Astrocyte (in vitro differentiated cells and primary cell): ENCODE measurements at regions not wholly inside any gene's neighbourhood (a gene's known extent, or its start where the extent isn't known, plus 50 kb on each side); places are given as distances from the start of the nearest gene placed in this dataset.

Experiments
- DNase-seq: peaks from one replicate; pipeline ENCODE4 v3.0.0-alpha.2; 2010; ENCODE audit warnings: low read depth
- FAIRE-seq: peaks from 2 replicates; lab custom pipeline; 2011; peaks lifted over from hg19 to GRCh38; lab: Jason Lieb, UNC
- H2AFZ ChIP-seq: 2 replicates; pipeline ENCODE4 v1.6.0; 2012; ENCODE audit warnings: low read depth, low read length, inconsistent platforms
- H3K27ac ChIP-seq: 2 replicates; pipeline ENCODE4 v1.5.1; 2011; ENCODE audit warnings: low read depth, low read length, inconsistent platforms
- H3K27me3 ChIP-seq: 2 replicates; pipeline ENCODE4 v1.6.0; 2011; ENCODE audit warnings: low read length, inconsistent platforms; ENCODE audit not compliant: insufficient read depth
- H3K36me3 ChIP-seq: 2 replicates; pipeline ENCODE4 v1.5.1; 2011; ENCODE audit warnings: low read length, inconsistent platforms; ENCODE audit not compliant: insufficient read depth
- H3K4me1 ChIP-seq: 2 replicates; pipeline ENCODE4 v1.5.1; 2011; ENCODE audit warnings: low read length, inconsistent platforms; ENCODE audit not compliant: insufficient read depth
- H3K4me2 ChIP-seq: 2 replicates; pipeline ENCODE4 v1.6.0; 2012; ENCODE audit warnings: low read length, inconsistent platforms
- H3K4me3 ChIP-seq: 2 replicates; pipeline ENCODE4 v1.5.1; 2011; ENCODE audit warnings: low read depth, mild to moderate bottlenecking, low read length, inconsistent platforms; ENCODE audit not compliant: insufficient read depth
- H3K79me2 ChIP-seq: 2 replicates; pipeline ENCODE4 v1.6.0; 2012; ENCODE audit warnings: mild to moderate bottlenecking, low read length, inconsistent platforms; ENCODE audit not compliant: insufficient read depth
- H3K9ac ChIP-seq: 2 replicates; pipeline ENCODE4 v1.6.0; 2012; ENCODE audit warnings: mild to moderate bottlenecking, low read length, inconsistent platforms
- H3K9me3 ChIP-seq: 2 replicates; pipeline ENCODE4 v1.5.1; 2012; ENCODE audit warnings: low read depth, mild to moderate bottlenecking, low read length, inconsistent platforms; ENCODE audit not compliant: insufficient read depth
- H4K20me1 ChIP-seq: 2 replicates; pipeline ENCODE4 v1.6.0; 2012; ENCODE audit warnings: low read length, inconsistent platforms; ENCODE audit not compliant: insufficient read depth
- H3K27ac Mint-ChIP-seq: one replicate; pipeline ENCODE4 v1.8.0; 2021; ENCODE audit warnings: mild to moderate bottlenecking, mixed read lengths; ENCODE audit not compliant: unreplicated experiment
- H3K27me3 Mint-ChIP-seq: one replicate; pipeline ENCODE4 v1.8.0; 2021; ENCODE audit warnings: low read depth, mixed read lengths; ENCODE audit not compliant: unreplicated experiment
- H3K36me3 Mint-ChIP-seq: one replicate; pipeline ENCODE4 v1.8.0; 2021; ENCODE audit warnings: low read depth, mixed read lengths; ENCODE audit not compliant: unreplicated experiment
- H3K4me1 Mint-ChIP-seq: one replicate; pipeline ENCODE4 v1.8.0; 2021; ENCODE audit warnings: low read depth, mixed read lengths; ENCODE audit not compliant: unreplicated experiment
- H3K4me3 Mint-ChIP-seq: one replicate; pipeline ENCODE4 v1.8.0; 2021; ENCODE audit warnings: mild to moderate bottlenecking, moderate library complexity, mixed read lengths; ENCODE audit not compliant: unreplicated experiment
- H3K9me3 Mint-ChIP-seq: one replicate; pipeline ENCODE4 v1.8.0; 2021; ENCODE audit warnings: mild to moderate bottlenecking, mixed read lengths; ENCODE audit not compliant: unreplicated experiment
- EZH2 ChIP-seq: IDR thresholded peaks from 2 replicates; pipeline ENCODE4 v1.6.1; 2012; ENCODE audit warnings: mild to moderate bottlenecking, low read length, inconsistent platforms; ENCODE audit not compliant: insufficient read depth
- TF ChIP-seq, protein P1 (sequence below): IDR thresholded peaks from 2 replicates; pipeline ENCODE4 v1.5.1; 2011; ENCODE audit warnings: low read depth, mild to moderate bottlenecking, inconsistent platforms, low read length, moderate library complexity; ENCODE audit not compliant: insufficient read depth

DNA sequence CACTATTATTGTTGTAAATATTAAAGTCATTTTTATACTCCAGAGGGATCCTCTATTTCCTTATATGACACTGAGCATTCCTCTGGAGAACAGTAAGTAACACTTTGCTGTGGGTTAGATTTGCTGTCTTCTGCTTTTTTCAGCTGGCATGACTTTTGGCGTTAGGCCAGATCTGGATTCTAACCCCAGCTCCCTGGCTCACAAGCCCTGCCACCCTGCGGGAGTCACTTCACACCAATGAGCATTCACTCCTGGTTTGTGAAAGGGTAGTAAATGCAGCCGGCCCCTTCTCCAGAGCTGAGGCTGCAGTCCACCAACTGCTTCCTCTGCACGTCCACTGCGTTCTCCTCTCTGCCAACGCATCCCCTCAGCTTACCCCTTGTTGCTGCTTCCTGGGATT lies 373.8 kb upstream of the RAB6C start:
- Histone ChIP-seq H3K4me1 (no peaks in the 10 kb centered on the region), H3K27me3 (no peaks in the 10 kb centered on the region)
- no peaks in the 10 kb centered on the region for H3K4me1 Mint-ChIP-seq

DNA sequence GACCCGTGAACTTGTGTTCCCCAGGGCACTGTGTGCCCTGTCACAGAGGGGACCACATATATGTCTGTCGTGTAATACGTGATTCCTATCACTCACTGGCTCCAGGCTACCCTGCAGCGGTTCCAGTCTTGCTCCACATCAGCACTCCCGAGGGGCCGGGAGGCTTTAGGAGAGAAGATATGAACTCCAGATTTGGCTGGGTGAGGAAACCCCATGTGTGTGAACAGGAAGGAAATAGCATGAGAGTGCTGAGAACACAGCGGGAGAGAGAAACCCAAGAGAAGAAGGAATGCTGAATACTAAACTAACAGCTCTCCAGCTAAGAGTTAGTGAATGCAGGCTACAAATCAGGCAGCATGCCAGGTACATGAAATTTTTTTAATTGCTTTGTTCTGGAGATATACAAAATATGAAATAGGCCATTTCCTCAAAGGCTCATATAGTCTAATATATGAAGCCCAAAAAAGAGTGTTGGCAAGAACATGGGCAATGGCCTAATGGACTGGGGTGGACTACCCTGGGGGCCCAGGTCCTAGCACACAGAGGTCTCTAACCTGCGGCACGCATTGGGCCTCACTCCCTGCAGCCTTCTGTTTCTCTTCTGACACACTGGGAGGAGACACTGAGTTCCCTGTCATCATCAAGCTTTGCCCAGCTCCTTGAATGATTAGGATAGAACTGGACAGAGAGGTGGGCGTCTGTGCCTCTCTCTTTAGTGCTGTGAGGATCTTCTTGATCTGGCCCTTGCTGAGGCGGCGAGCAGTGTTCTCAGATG lies 372.8 kb upstream of the RAB6C start:
- FAIRE-seq, result no peak
- no peak overlapping the region for H3K4me3 Mint-ChIP-seq
- TF ChIP-seq EZH2, result no peak
- TF ChIP-seq, protein P1, sequence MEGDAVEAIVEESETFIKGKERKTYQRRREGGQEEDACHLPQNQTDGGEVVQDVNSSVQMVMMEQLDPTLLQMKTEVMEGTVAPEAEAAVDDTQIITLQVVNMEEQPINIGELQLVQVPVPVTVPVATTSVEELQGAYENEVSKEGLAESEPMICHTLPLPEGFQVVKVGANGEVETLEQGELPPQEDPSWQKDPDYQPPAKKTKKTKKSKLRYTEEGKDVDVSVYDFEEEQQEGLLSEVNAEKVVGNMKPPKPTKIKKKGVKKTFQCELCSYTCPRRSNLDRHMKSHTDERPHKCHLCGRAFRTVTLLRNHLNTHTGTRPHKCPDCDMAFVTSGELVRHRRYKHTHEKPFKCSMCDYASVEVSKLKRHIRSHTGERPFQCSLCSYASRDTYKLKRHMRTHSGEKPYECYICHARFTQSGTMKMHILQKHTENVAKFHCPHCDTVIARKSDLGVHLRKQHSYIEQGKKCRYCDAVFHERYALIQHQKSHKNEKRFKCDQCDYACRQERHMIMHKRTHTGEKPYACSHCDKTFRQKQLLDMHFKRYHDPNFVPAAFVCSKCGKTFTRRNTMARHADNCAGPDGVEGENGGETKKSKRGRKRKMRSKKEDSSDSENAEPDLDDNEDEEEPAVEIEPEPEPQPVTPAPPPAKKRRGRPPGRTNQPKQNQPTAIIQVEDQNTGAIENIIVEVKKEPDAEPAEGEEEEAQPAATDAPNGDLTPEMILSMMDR, result no peak
- Histone ChIP-seq H2AFZ (no peak overlapping the region), H3K4me1 (no peaks in the 10 kb centered on the region), H3K9ac (no peak overlapping the region), H3K79me2 (no peaks in the 10 kb centered on the region), H3K27me3 (no peaks in the 10 kb centered on the region), H3K9me3 (peaks cover 4% of the 10 kb centered on the region), H3K4me3 (no peak overlapping the region), H3K36me3 (no peaks in the 10 kb centered on the region), H3K27ac (no peak overlapping the region), H4K20me1 (no peaks in the 10 kb centered on the region), H3K4me2 (no peak overlapping the region)
- H3K36me3 Mint-ChIP-seq, result no peaks in the 10 kb centered on the region
- no peak for DNase-seq
- H3K27ac Mint-ChIP-seq, result no peak overlapping the region
- no peaks in the 10 kb centered on the region for H3K4me1 Mint-ChIP-seq
- peaks cover 29% of the 10 kb centered on the region for H3K27me3 Mint-ChIP-seq
- H3K9me3 Mint-ChIP-seq, result peaks cover 3% of the 10 kb centered on the region

More for the DNA sequence above, 373.8 kb upstream of the RAB6C start:
- DNase-seq (no peak), FAIRE-seq (no peak)
- no peak overlapping the region for H3K9ac ChIP-seq
- Mint-ChIP-seq H3K9me3 (peaks cover 3% of the 10 kb centered on the region), H3K27me3 (peaks cover 26% of the 10 kb centered on the region), H3K27ac (no peak overlapping the region), H3K4me3 (no peak overlapping the region), H3K36me3 (no peaks in the 10 kb centered on the region)
- H3K79me2 ChIP-seq, result no peaks in the 10 kb centered on the region
- TF ChIP-seq EZH2, result no peak
- TF ChIP-seq, protein P1, result no peak
- H3K27ac ChIP-seq, result no peak overlapping the region
- H3K36me3 ChIP-seq, result no peaks in the 10 kb centered on the region
- H4K20me1 ChIP-seq, result no peaks in the 10 kb centered on the region
- H3K4me3 ChIP-seq, result no peak overlapping the region
- H3K4me2 ChIP-seq, result no peak overlapping the region
- no peak overlapping the region for H2AFZ ChIP-seq
- peaks cover 4% of the 10 kb centered on the region for H3K9me3 ChIP-seq

DNA sequence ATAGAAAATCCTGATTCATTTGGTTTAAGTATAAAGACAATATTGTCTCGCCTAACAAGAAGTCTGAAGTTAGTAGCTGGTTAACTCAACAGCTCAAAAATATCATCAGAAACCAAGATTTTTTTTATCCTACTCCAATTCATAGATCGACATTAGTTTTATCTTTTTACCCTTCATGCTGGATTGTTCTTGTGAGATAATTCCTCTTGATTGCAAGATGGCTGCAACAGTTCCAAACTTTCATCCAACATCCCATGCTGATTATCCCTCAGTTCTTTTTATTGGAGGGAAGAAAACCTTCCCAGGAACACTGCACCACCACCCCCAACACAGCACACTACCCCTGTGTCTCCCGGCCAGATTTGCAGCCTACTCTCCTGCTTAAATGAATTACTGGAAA lies 370.2 kb upstream of the RAB6C start:
- H2AFZ ChIP-seq, result no peak overlapping the region
- H3K36me3 Mint-ChIP-seq, result no peaks in the 10 kb centered on the region
- H3K9me3 Mint-ChIP-seq, result peaks cover 3% of the 10 kb centered on the region
- no peaks in the 10 kb centered on the region for H3K4me1 ChIP-seq
- H3K27ac ChIP-seq, result no peak overlapping the region
- FAIRE-seq (no peak), DNase-seq (no peak)
- TF ChIP-seq, protein P1, result no peak
- no peak for TF ChIP-seq EZH2
- H3K79me2 ChIP-seq, result no peaks in the 10 kb centered on the region
- no peaks in the 10 kb centered on the region for H4K20me1 ChIP-seq
- H3K27me3 Mint-ChIP-seq, result peaks cover 16% of the 10 kb centered on the region
- no peaks in the 10 kb centered on the region for H3K9me3 ChIP-seq
- H3K9ac ChIP-seq, result no peak overlapping the region
- no peak overlapping the region for H3K4me3 Mint-ChIP-seq
- H3K36me3 ChIP-seq, result no peaks in the 10 kb centered on the region
- H3K4me2 ChIP-seq, result no peak overlapping the region
- no peaks in the 10 kb centered on the region for H3K27me3 ChIP-seq
- no peaks in the 10 kb centered on the region for H3K4me1 Mint-ChIP-seq
- H3K27ac Mint-ChIP-seq, result no peak overlapping the region
- no peak overlapping the region for H3K4me3 ChIP-seq
